Inferior parietal cortex (tissue), 1 donor: ENCODE measurements at regions not wholly inside any gene's neighbourhood (a gene's known extent, or its start where the extent isn't known, plus 50 kb on each side); places are given as distances from the start of the nearest gene placed in this dataset.
"Not testable (repeated sequence)": the region's sequence is repeated elsewhere in the genome, so short reads cannot be mapped to it uniquely, and the experiment has no call there.

Source experiments
- DNase-seq: peaks from one replicate; pipeline ENCODE4 v3.0.0-alpha.2; 2016; ENCODE audit errors: extremely low spot score

GRCh38 chr5:57396701-57397100, 85.9 kb downstream of the ACTBL2 start:
- DNase-seq = no peak

GRCh38 chr5:57394421-57395210, 88.0 kb downstream of the ACTBL2 start:
- DNase-seq = no peak

- no peak for DNase-seq
Observed at GRCh38 chr5:57386958-57387357, 95.7 kb downstream of the ACTBL2 start.

GRCh38 chr5:57383093-57383861, 99.3 kb downstream of the ACTBL2 start:
- DNase-seq = peak; percentile 55

GRCh38 chr5:57382655-57383054, 100.0 kb downstream of the ACTBL2 start:
- DNase-seq = no peak

GRCh38 chr5:57370376-57370775, 112.2 kb downstream of the ACTBL2 start:
- no peak for DNase-seq

GRCh38 chr5:57368010-57368409, 114.6 kb downstream of the ACTBL2 start:
- DNase-seq = no peak

- DNase-seq = no peak
Observed at GRCh38 chr5:57366744-57367143, 115.9 kb downstream of the ACTBL2 start.

GRCh38 chr5:57362951-57363350, 119.7 kb downstream of the ACTBL2 start:
- DNase-seq = no peak

GRCh38 chr5:57360871-57361270, 121.7 kb downstream of the ACTBL2 start:
- DNase-seq = no peak

GRCh38 chr5:57358796-57359592, 123.6 kb downstream of the ACTBL2 start:
- no peak for DNase-seq

- DNase-seq = not testable (repeated sequence)
Observed at GRCh38 chr5:57356850-57357249, 125.8 kb downstream of the ACTBL2 start.

- DNase-seq = no peak
Observed at GRCh38 chr5:57349214-57349613, 133.4 kb downstream of the ACTBL2 start.

- DNase-seq = no peak
Observed at GRCh38 chr5:57348376-57349140, 134.1 kb downstream of the ACTBL2 start.

GRCh38 chr5:57346328-57346727, 136.3 kb downstream of the ACTBL2 start:
- DNase-seq = no peak

GRCh38 chr5:57341380-57341979, 141.1 kb downstream of the ACTBL2 start:
- DNase-seq = no peak

GRCh38 chr5:57340681-57341080, 141.9 kb downstream of the ACTBL2 start:
- no peak for DNase-seq

- DNase-seq = no peak
Observed at GRCh38 chr5:57339521-57339920, 143.1 kb downstream of the ACTBL2 start.

GRCh38 chr5:57338868-57339340, 143.7 kb downstream of the ACTBL2 start:
- DNase-seq = no peak

- DNase-seq = no peak
Observed at GRCh38 chr5:57338068-57338867, 144.3 kb downstream of the ACTBL2 start.
